IPS-20b (cell line): ENCODE measurements at regions not wholly inside any gene's neighbourhood (a gene's known extent, or its start where the extent isn't known, plus 50 kb on each side); places are given as distances from the start of the nearest gene placed in this dataset.
"Not testable (repeated sequence)": the region's sequence is repeated elsewhere in the genome, so short reads cannot be mapped to it uniquely, and the experiment has no call there.

Source experiments
- H3K27ac ChIP-seq: one replicate; pipeline ENCODE4 v1.5.1; 2013; ENCODE audit warnings: low read length
- H3K27me3 ChIP-seq: 2 replicates; pipeline ENCODE4 v1.6.1; 2013; ENCODE audit warnings: mild to moderate bottlenecking, low read length, inconsistent platforms; ENCODE audit not compliant: insufficient read depth
- H3K36me3 ChIP-seq: 2 replicates; pipeline ENCODE4 v1.6.1; 2013; ENCODE audit warnings: low read depth, mild to moderate bottlenecking, inconsistent platforms, low read length, moderate library complexity; ENCODE audit not compliant: insufficient read depth
- H3K4me1 ChIP-seq: 2 replicates; pipeline ENCODE4 v1.6.1; 2013; ENCODE audit warnings: mild to moderate bottlenecking, control low read depth, inconsistent platforms, low read length, moderate library complexity; ENCODE audit not compliant: insufficient read depth
- H3K4me3 ChIP-seq: 2 replicates; pipeline ENCODE4 v1.5.1; 2013; ENCODE audit warnings: mild to moderate bottlenecking, low read length, inconsistent platforms
- H3K9ac ChIP-seq: 2 replicates; pipeline ENCODE4 v1.6.1; 2013; ENCODE audit warnings: low read depth, mild to moderate bottlenecking, inconsistent platforms, low read length, moderate library complexity
- H3K9me3 ChIP-seq: 2 replicates; pipeline ENCODE4 v1.6.1; 2013; ENCODE audit warnings: mild to moderate bottlenecking, low read depth, low read length, inconsistent platforms; ENCODE audit not compliant: insufficient read depth

- Histone ChIP-seq H3K27me3 (no peaks in the 10 kb centered on the region), H3K27ac (no peak overlapping the region), H3K4me1 (peaks cover 4% of the 10 kb centered on the region; the same call in 1 of the 2 replicates), H3K9ac (no peak overlapping the region), H3K4me3 (no peak overlapping the region), H3K9me3 (peaks cover 8% of the 10 kb centered on the region; the same call in 1 of the 2 replicates), H3K36me3 (no peaks in the 10 kb centered on the region)
Measured at GRCh38 chr1:190679044-190679443, 201.4 kb upstream of the BRINP3 start.

- no peak overlapping the region for H3K27ac ChIP-seq
- H3K9me3 ChIP-seq = 0 out of 2 replicates have a peak, but pooled peaks cover 6% of the 10 kb centered on the region
- H3K36me3 ChIP-seq = no peaks in the 10 kb centered on the region
- H3K27me3 ChIP-seq = no peaks in the 10 kb centered on the region
- H3K4me3 ChIP-seq = no peak overlapping the region
- no peak overlapping the region for H3K9ac ChIP-seq
- peaks cover 4% of the 10 kb centered on the region; the same call in 1 of the 2 replicates for H3K4me1 ChIP-seq
Measured at GRCh38 chr1:190679454-190679853, 201.8 kb upstream of the BRINP3 start.

GRCh38 chr1:190679983-190680382, 202.3 kb upstream of the BRINP3 start:
- Histone ChIP-seq H3K27me3 (no peaks in the 10 kb centered on the region), H3K4me1 (peaks cover 4% of the 10 kb centered on the region; the same call in 1 of the 2 replicates), H3K36me3 (no peaks in the 10 kb centered on the region), H3K27ac (no peak overlapping the region), H3K9ac (no peak overlapping the region), H3K9me3 (0 out of 2 replicates have a peak, but pooled peaks cover 1% of the 10 kb centered on the region), H3K4me3 (no peak overlapping the region)

GRCh38 chr1:190685676-190686075, 208.0 kb upstream of the BRINP3 start:
- Histone ChIP-seq H3K27ac (no peak overlapping the region), H3K9ac (no peak overlapping the region), H3K4me3 (no peak overlapping the region), H3K4me1 (no peaks in the 10 kb centered on the region), H3K36me3 (no peaks in the 10 kb centered on the region), H3K9me3 (no peaks in the 10 kb centered on the region), H3K27me3 (no peaks in the 10 kb centered on the region)

DNA sequence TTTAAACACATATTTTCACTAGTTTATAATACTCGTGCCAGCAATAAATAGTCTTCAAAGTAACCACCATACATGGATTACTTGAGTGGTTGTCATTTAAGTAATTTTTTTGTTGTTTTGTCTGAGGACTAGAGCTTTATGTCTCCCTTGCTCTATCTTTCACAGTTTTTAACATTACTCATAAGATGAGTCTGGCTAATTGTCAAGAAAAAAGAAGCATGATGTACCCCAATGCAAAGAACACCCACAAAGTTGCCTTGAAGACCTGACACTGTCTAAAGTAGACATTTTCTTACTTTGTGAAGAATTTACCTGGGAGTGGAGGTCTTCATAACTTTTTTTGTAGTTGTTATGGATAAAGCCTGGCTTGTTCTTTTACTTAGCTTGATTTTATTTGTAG, 210.4 kb upstream of the BRINP3 start:
- Histone ChIP-seq H3K9me3 (no peaks in the 10 kb centered on the region), H3K27ac (no peak overlapping the region), H3K27me3 (no peaks in the 10 kb centered on the region), H3K4me3 (no peak overlapping the region), H3K9ac (no peak overlapping the region), H3K4me1 (no peaks in the 10 kb centered on the region), H3K36me3 (no peaks in the 10 kb centered on the region)

DNA sequence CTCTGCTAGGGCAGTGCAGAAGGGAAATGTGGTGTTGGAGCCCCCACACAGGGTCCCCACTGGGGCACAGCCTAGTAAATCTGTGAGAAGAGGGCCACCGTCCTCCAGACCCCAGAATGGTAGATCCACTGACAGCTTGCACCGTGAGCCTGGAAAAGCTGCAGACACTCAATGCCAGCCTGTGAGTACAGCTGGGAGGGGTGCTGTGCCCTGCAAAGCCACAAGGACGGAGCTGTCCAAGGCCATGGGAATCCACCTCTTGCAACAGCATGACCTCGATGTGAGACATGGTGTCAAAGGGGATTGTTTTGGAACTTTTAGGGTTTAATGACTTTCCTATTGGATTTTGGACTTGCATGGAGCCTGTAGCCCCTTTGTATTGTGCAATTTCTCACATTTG, 220.8 kb upstream of the BRINP3 start:
- not testable (repeated sequence) for H3K9me3 ChIP-seq

GRCh38 chr1:190699165-190699564, 221.5 kb upstream of the BRINP3 start:
- Histone ChIP-seq H3K27ac (no peak overlapping the region), H3K9ac (no peak overlapping the region), H3K36me3 (no peaks in the 10 kb centered on the region), H3K4me3 (no peak overlapping the region), H3K9me3 (no peaks in the 10 kb centered on the region), H3K27me3 (no peaks in the 10 kb centered on the region), H3K4me1 (no peaks in the 10 kb centered on the region)

More for the DNA sequence above, 220.8 kb upstream of the BRINP3 start:
- H3K9ac ChIP-seq, H3K27ac ChIP-seq, H3K36me3 ChIP-seq, H3K27me3 ChIP-seq, H3K4me1 ChIP-seq, H3K4me3 ChIP-seq: not testable (repeated sequence)

DNA sequence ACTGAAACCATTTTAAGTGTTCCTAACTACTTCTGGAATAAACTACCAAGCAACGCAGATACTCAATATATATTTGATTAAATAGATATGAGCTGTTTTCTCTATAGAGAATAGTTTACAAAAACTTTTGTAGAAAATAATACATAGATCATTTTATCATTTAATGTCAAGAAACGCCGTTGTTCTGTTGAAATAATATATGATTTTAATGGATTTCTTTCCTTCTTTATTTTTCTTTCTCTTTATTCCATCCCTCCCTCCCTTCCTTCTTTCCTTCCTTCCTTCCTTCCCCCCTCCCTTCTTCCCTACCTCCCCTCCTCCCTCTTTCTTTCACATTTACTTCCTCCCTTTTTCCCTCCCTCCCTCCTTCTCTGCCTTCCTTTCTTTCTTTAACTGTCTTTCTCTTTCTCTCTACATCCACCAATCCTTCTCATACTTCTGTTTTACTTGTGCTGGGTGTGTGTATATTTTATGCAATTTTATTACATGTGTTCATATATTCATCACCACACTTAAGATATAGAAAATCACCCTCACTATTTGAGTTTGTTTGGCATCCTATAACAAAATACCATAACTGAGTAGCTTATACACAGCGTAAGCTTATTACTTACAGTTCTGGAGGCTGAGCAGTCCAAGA, 230.9 kb upstream of the BRINP3 start:
- Histone ChIP-seq H3K36me3 (no peaks in the 10 kb centered on the region), H3K9me3 (no peaks in the 10 kb centered on the region), H3K4me3 (no peak overlapping the region), H3K27me3 (no peaks in the 10 kb centered on the region), H3K9ac (no peak overlapping the region), H3K4me1 (no peaks in the 10 kb centered on the region), H3K27ac (no peak overlapping the region)

DNA sequence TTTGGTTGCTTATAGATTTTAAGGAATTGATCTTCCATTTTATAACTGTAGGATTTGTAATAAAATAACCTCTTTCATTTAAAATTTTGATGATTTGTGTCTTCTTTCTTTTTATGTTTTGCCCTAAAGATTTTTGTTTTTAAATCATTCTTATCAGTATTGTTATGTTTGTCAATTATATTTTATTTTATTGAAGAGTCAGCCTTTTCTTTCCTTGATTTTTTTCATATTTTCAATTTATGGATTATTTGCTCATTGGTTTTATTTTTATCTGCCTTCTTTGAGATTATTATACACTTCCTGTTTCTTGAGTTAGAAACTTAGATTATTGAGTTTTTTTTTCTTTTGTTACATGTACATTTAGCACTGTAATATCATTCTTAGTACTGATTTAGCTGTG, 233.4 kb upstream of the BRINP3 start:
- Histone ChIP-seq H3K27me3 (no peaks in the 10 kb centered on the region), H3K27ac (no peak overlapping the region), H3K36me3 (no peaks in the 10 kb centered on the region)

DNA sequence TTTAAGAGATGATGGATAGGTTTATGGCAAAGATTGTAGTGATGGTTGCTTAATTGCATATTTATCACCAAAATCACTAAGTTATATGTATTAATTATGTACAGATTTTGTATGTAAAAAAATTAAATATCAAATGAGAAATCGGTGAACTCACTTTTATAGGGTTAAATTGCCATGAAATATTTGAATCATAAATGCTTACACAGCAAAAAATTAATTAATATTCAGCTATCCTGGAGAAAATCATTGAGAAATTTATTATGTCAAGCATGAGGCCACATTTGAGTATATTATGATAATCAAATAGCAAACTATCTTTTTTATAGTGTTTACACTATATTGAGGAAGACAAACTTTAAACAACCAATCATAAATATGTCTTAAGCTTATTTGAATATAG, 239.4 kb upstream of the BRINP3 start:
- H3K4me3 ChIP-seq = no peak overlapping the region
- H3K36me3 ChIP-seq = no peaks in the 10 kb centered on the region
- no peak overlapping the region for H3K9ac ChIP-seq
- no peak overlapping the region for H3K27ac ChIP-seq
- no peaks in the 10 kb centered on the region for H3K9me3 ChIP-seq
- H3K27me3 ChIP-seq = no peaks in the 10 kb centered on the region
- H3K4me1 ChIP-seq = no peaks in the 10 kb centered on the region

More for the DNA sequence above, 233.4 kb upstream of the BRINP3 start:
- H3K4me3 ChIP-seq = no peak overlapping the region
- no peaks in the 10 kb centered on the region for H3K4me1 ChIP-seq
- H3K9me3 ChIP-seq = no peaks in the 10 kb centered on the region
- no peak overlapping the region for H3K9ac ChIP-seq

DNA sequence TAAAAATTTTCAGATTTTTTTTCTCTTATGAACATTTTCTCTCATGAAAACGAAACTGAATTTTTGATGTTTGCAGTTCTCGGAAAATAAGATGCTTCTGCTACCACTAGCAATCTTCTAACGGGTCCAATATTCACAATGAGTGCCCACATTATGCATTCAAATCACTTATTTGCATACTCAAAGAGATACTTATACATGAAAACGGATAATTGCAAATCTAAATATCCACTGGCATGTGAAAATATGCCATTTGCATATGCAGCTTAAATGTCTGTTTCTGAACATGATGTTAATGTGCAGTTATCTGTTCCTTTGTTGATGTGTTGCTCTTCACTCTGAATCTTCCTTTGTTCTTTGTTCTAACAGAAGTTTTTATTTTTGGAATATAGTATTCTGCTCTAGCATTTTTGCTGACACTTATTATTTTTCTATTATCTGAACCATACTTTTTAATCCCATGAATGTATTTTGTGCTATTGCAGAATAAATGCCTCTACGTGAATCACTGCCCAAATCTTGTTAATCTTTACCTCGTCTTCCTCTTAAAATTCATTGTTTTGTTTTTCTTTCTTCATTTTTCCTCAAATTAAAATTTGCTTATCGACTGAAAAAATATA, 259.4 kb upstream of the BRINP3 start:
- no peaks in the 10 kb centered on the region for H3K36me3 ChIP-seq
- H3K27me3 ChIP-seq = no peaks in the 10 kb centered on the region
- H3K9ac ChIP-seq = no peak overlapping the region
- H3K27ac ChIP-seq = no peak overlapping the region
- H3K9me3 ChIP-seq = no peaks in the 10 kb centered on the region
- no peak overlapping the region for H3K4me3 ChIP-seq
- H3K4me1 ChIP-seq = no peaks in the 10 kb centered on the region

DNA sequence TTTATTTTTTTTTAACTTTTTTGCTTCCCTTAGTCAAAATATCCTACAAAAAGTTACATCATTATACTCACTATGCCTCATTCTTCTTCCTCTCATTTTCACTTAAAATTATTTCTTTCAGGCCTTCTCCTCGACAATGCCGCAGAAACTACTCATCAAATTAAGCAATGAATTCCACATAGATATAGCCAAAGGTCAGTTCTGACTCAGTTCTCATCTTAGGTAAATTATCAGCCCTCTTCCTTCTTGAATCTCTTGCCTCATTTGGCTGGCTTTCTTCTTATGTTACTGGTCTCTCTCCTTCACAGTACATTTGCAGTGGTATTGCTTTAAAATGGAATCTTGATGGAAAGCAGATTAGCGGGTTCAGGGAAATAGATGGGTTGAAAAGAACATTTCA, 260.7 kb upstream of the BRINP3 start:
- Histone ChIP-seq H3K9me3 (no peaks in the 10 kb centered on the region), H3K4me1 (no peaks in the 10 kb centered on the region), H3K9ac (no peak overlapping the region), H3K36me3 (no peaks in the 10 kb centered on the region), H3K4me3 (no peak overlapping the region), H3K27me3 (no peaks in the 10 kb centered on the region), H3K27ac (no peak overlapping the region)
